T-helper 17 cell (primary cell): ENCODE measurements at regions not wholly inside any gene's neighbourhood (a gene's known extent, or its start where the extent isn't known, plus 50 kb on each side); places are given as distances from the start of the nearest gene placed in this dataset.
"Not testable (repeated sequence)": the region's sequence is repeated elsewhere in the genome, so short reads cannot be mapped to it uniquely, and the experiment has no call there.

ENCODE experiments used
- ATAC-seq: fragments of 150-1000 bp; cut with Tn5 transposase; 2 replicates; pipeline ENCODE4 v1.10.0; 2021; ENCODE audit warnings: mild to moderate bottlenecking, moderate library complexity
- DNase-seq, 3 donors: peaks; one replicate each; pipeline versions ENCODE4 v3.0.0 to v3.0.0-alpha.2; 2020 to 2021
- H3K9me3 ChIP-seq: one replicate; pipeline ENCODE4 v1.7.0; 2013; ENCODE audit warnings: low read length, mild to moderate bottlenecking; ENCODE audit not compliant: control insufficient read depth, poor library complexity, severe bottlenecking
- H3K27ac Mint-ChIP-seq: one replicate; pipeline ENCODE4 v1.8.0; 2022; ENCODE audit warnings: mild to moderate bottlenecking, moderate library complexity, mixed read lengths
- H3K27me3 Mint-ChIP-seq: one replicate; pipeline ENCODE4 v1.8.0; 2022; ENCODE audit warnings: mixed read lengths
- H3K36me3 Mint-ChIP-seq: one replicate; pipeline ENCODE4 v1.8.0; 2022; ENCODE audit warnings: low read depth, mixed read lengths
- H3K4me1 Mint-ChIP-seq: one replicate; pipeline ENCODE4 v1.8.0; 2022; ENCODE audit warnings: mild to moderate bottlenecking, mixed read lengths
- H3K4me3 Mint-ChIP-seq: one replicate; pipeline ENCODE4 v1.8.0; 2022; ENCODE audit warnings: mild to moderate bottlenecking, moderate library complexity, mixed read lengths

- H3K27ac Mint-ChIP-seq, H3K4me1 Mint-ChIP-seq, H3K36me3 Mint-ChIP-seq, ATAC-seq, H3K27me3 Mint-ChIP-seq, H3K9me3 ChIP-seq, H3K4me3 Mint-ChIP-seq, DNase-seq: not testable (repeated sequence)
Measured at GRCh38 chr10:46645110-46645509, 66.2 kb downstream of the SYT15 start.

- H3K4me3 Mint-ChIP-seq = not testable (repeated sequence)
Measured at GRCh38 chr10:46646132-46646531, 67.2 kb downstream of the SYT15 start.

GRCh38 chr10:46650967-46651366 lies 72.0 kb downstream of the SYT15 start:
- not testable (repeated sequence) for H3K4me3 Mint-ChIP-seq, ATAC-seq, H3K27ac Mint-ChIP-seq, H3K27me3 Mint-ChIP-seq, H3K4me1 Mint-ChIP-seq, DNase-seq, H3K36me3 Mint-ChIP-seq, H3K9me3 ChIP-seq

More at GRCh38 chr10:46646132-46646531, 67.2 kb downstream of the SYT15 start:
- not testable (repeated sequence) for H3K27me3 Mint-ChIP-seq, H3K4me1 Mint-ChIP-seq, ATAC-seq, H3K27ac Mint-ChIP-seq, DNase-seq, H3K9me3 ChIP-seq, H3K36me3 Mint-ChIP-seq

- ATAC-seq = not testable (repeated sequence)
Measured at GRCh38 chr10:46657437-46657836, 78.5 kb downstream of the SYT15 start.

GRCh38 chr10:46660027-46660834 lies 81.3 kb downstream of the SYT15 start:
- not testable (repeated sequence) for H3K27ac Mint-ChIP-seq, H3K9me3 ChIP-seq, ATAC-seq

More at GRCh38 chr10:46657437-46657836, 78.5 kb downstream of the SYT15 start:
- H3K36me3 Mint-ChIP-seq, H3K27ac Mint-ChIP-seq, H3K27me3 Mint-ChIP-seq, H3K4me1 Mint-ChIP-seq, DNase-seq, H3K9me3 ChIP-seq, H3K4me3 Mint-ChIP-seq: not testable (repeated sequence)

GRCh38 chr10:46660835-46661164 lies 81.9 kb downstream of the SYT15 start:
- H3K36me3 Mint-ChIP-seq, H3K4me3 Mint-ChIP-seq, H3K4me1 Mint-ChIP-seq, H3K27ac Mint-ChIP-seq, H3K27me3 Mint-ChIP-seq, ATAC-seq, H3K9me3 ChIP-seq, DNase-seq: not testable (repeated sequence)

More at GRCh38 chr10:46660027-46660834, 81.3 kb downstream of the SYT15 start:
- H3K27me3 Mint-ChIP-seq, H3K4me1 Mint-ChIP-seq, H3K36me3 Mint-ChIP-seq, DNase-seq, H3K4me3 Mint-ChIP-seq: not testable (repeated sequence)

GRCh38 chr10:46665536-46665935 lies 86.6 kb downstream of the SYT15 start:
- H3K27me3 Mint-ChIP-seq = not testable (repeated sequence)

GRCh38 chr10:46668357-46668997 lies 89.5 kb downstream of the SYT15 start:
- DNase-seq, H3K27ac Mint-ChIP-seq, H3K4me3 Mint-ChIP-seq, H3K4me1 Mint-ChIP-seq, H3K9me3 ChIP-seq, H3K27me3 Mint-ChIP-seq, H3K36me3 Mint-ChIP-seq, ATAC-seq: not testable (repeated sequence)

More at GRCh38 chr10:46665536-46665935, 86.6 kb downstream of the SYT15 start:
- not testable (repeated sequence) for ATAC-seq, H3K27ac Mint-ChIP-seq, H3K36me3 Mint-ChIP-seq, H3K9me3 ChIP-seq, H3K4me3 Mint-ChIP-seq, DNase-seq, H3K4me1 Mint-ChIP-seq

GRCh38 chr10:46677836-46678435 lies 99.0 kb downstream of the SYT15 start:
- not testable (repeated sequence) for H3K27me3 Mint-ChIP-seq, H3K36me3 Mint-ChIP-seq, H3K4me1 Mint-ChIP-seq, H3K9me3 ChIP-seq, ATAC-seq, H3K27ac Mint-ChIP-seq, H3K4me3 Mint-ChIP-seq, DNase-seq

GRCh38 chr10:46691397-46691796 lies 112.5 kb downstream of the SYT15 start:
- H3K4me1 Mint-ChIP-seq, H3K9me3 ChIP-seq, H3K27me3 Mint-ChIP-seq, H3K27ac Mint-ChIP-seq, DNase-seq, H3K36me3 Mint-ChIP-seq, H3K4me3 Mint-ChIP-seq, ATAC-seq: not testable (repeated sequence)

- H3K9me3 ChIP-seq, ATAC-seq, H3K4me3 Mint-ChIP-seq, H3K27ac Mint-ChIP-seq, H3K4me1 Mint-ChIP-seq, DNase-seq, H3K36me3 Mint-ChIP-seq, H3K27me3 Mint-ChIP-seq: not testable (repeated sequence)
Measured at GRCh38 chr10:46693218-46693617, 114.3 kb downstream of the SYT15 start.

- not testable (repeated sequence) for H3K4me1 Mint-ChIP-seq, H3K4me3 Mint-ChIP-seq, DNase-seq, H3K27ac Mint-ChIP-seq, H3K36me3 Mint-ChIP-seq, ATAC-seq, H3K9me3 ChIP-seq
- H3K27me3 Mint-ChIP-seq = peaks cover 16% of the 10 kb centered on the region
Measured at GRCh38 chr10:46717264-46717663, 138.3 kb downstream of the SYT15 start.

GRCh38 chr10:46718014-46718413 lies 139.1 kb downstream of the SYT15 start:
- not testable (repeated sequence) for DNase-seq, H3K9me3 ChIP-seq, H3K4me3 Mint-ChIP-seq, H3K27ac Mint-ChIP-seq, ATAC-seq, H3K36me3 Mint-ChIP-seq, H3K4me1 Mint-ChIP-seq
- H3K27me3 Mint-ChIP-seq = peaks cover 16% of the 10 kb centered on the region
